ENCODE measurements at regions not wholly inside any gene's neighbourhood (a gene's known extent, or its start where the extent isn't known, plus 50 kb on each side); places are given as distances from the start of the nearest gene placed in this dataset.

DNA sequence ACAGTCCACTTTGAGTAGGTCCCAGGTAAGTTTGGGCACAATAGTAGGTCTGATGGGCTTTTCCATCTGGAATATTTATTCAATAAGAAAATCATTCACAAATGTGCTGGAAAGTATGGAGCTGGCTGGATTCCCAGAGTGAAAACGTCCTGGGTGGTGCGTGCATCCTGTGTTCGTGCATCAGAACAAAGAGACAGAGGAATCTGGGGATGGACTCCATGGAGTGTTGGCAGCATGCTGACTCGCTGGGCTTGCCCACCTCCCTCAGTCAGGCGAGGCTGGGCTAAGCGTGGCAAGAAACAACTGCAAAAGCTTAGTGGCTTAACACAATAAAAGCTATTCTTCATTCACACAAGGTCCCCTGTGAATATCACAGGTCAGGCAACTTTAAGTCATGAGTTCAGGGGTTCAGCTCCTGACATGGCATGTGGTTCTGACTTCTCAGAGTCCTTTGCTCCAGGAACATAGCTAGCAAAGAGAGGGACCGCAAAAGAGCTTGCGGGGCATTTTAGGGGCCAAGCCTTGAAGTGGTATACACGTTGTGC is 151.6 kb upstream of the ZNF644 start:
- TF ChIP-seq CTCF (IDR thresholded peaks at IDR 0.05; ENCODE audit: low read depth, low read length) = no peak
- TF ChIP-seq POLR2A (IDR thresholded peaks at IDR 0.05; ENCODE audit: extremely low read depth, insufficient read length) = no peak
- TF ChIP-seq MAX (IDR thresholded peaks at IDR 0.05; ENCODE audit: low read depth, low read length) = no peak
- no peak for TF ChIP-seq MYC (IDR thresholded peaks at IDR 0.05; ENCODE audit: low read depth, low read length)
